DMS53 treated with DMSO at 0.1 percent for 48 hours (cell line): ENCODE measurements at regions not wholly inside any gene's neighbourhood (a gene's known extent, or its start where the extent isn't known, plus 50 kb on each side); places are given as distances from the start of the nearest gene placed in this dataset.
A peak's percentile ranks its signal among the peaks of the same experiment; 100 is the strongest.

ENCODE experiments used
- DNase-seq: peaks from one replicate; lab custom pipeline; 2025; ENCODE audit not compliant: unreplicated experiment; lab: John Stamatoyannopoulos, UW

GRCh38 chr2:8090748-8091700 lies 590.8 kb upstream of the ID2 start:
- DNase-seq: no peak

GRCh38 chr2:8094526-8094925 lies 587.3 kb upstream of the ID2 start:
- no peak for DNase-seq

- DNase-seq: no peak
These were observed 585.9 kb upstream of the ID2 start for GRCh38 chr2:8095978-8096377.

GRCh38 chr2:8096484-8096883 lies 585.4 kb upstream of the ID2 start:
- DNase-seq: no peak

GRCh38 chr2:8098476-8099266 lies 583.2 kb upstream of the ID2 start:
- DNase-seq: no peak

GRCh38 chr2:8099267-8099582 lies 582.6 kb upstream of the ID2 start:
- no peak for DNase-seq

GRCh38 chr2:8101614-8102277 lies 580.1 kb upstream of the ID2 start:
- DNase-seq: no peak

GRCh38 chr2:8102470-8102869 lies 579.4 kb upstream of the ID2 start:
- no peak for DNase-seq

GRCh38 chr2:8103085-8103708 lies 578.7 kb upstream of the ID2 start:
- no peak for DNase-seq

GRCh38 chr2:8107150-8107549 lies 574.7 kb upstream of the ID2 start:
- DNase-seq: no peak

GRCh38 chr2:8107621-8108378 lies 574.1 kb upstream of the ID2 start:
- no peak for DNase-seq

- no peak for DNase-seq
These were observed 571.1 kb upstream of the ID2 start for GRCh38 chr2:8110716-8111115.

- no peak for DNase-seq
These were observed 570.7 kb upstream of the ID2 start for GRCh38 chr2:8111193-8111592.

- no peak for DNase-seq
These were observed 566.4 kb upstream of the ID2 start for GRCh38 chr2:8115456-8115855.

- no peak for DNase-seq
These were observed 565.9 kb upstream of the ID2 start for GRCh38 chr2:8115966-8116365.

- no peak for DNase-seq
These were observed 565.2 kb upstream of the ID2 start for GRCh38 chr2:8116661-8117060.

GRCh38 chr2:8118940-8119781 lies 562.7 kb upstream of the ID2 start:
- DNase-seq: no peak

GRCh38 chr2:8119782-8120505 lies 561.9 kb upstream of the ID2 start:
- DNase-seq: peak; percentile 21

GRCh38 chr2:8120506-8120860 lies 561.4 kb upstream of the ID2 start:
- no peak for DNase-seq
